ENCODE measurements at regions not wholly inside any gene's neighbourhood (a gene's known extent, or its start where the extent isn't known, plus 50 kb on each side); places are given as distances from the start of the nearest gene placed in this dataset.

- Histone ChIP-seq H3K36me3 (ENCODE audit: control insufficient read depth in 2 of 2, extremely low read depth in 1 of 2, insufficient read depth in 2 of 2, low read length in 2 of 2) (no peaks in the 10 kb centered on the region), H4K20me1 (ENCODE audit: control insufficient read depth, extremely low read depth, insufficient read depth, low read length) (no peaks in the 10 kb centered on the region), H2AFZ (ENCODE audit: control insufficient read depth, low read length) (no peak overlapping the region), H3K9me3 (ENCODE audit: control insufficient read depth, low read depth, low read length) (peaks cover 2% of the 10 kb centered on the region), H3K27ac (ENCODE audit: control insufficient read depth, insufficient read depth, low read length) (no peak overlapping the region), H3K27me3 (ENCODE audit: control insufficient read depth, extremely low read depth, insufficient read depth, low read length) (no peaks in the 10 kb centered on the region), H3K4me1 (ENCODE audit: control insufficient read depth, extremely low read depth, insufficient read depth, low read length) (no peaks in the 10 kb centered on the region), H3K9me1 (ENCODE audit: control insufficient read depth, extremely low read depth, insufficient read depth, low read length) (no peaks in the 10 kb centered on the region), H3K9ac (ENCODE audit: control insufficient read depth, extremely low read depth, insufficient read depth, low read length) (no peak overlapping the region), H3K79me2 (ENCODE audit: control insufficient read depth, insufficient read depth, low read length) (no peaks in the 10 kb centered on the region), H3K4me2 (ENCODE audit: control insufficient read depth, extremely low read depth, insufficient read depth, low read depth, low read length) (no peak overlapping the region), H3K4me3 (ENCODE audit: control insufficient read depth in 2 of 3, extremely low read depth in 1 of 3, insufficient read depth in 2 of 3, low read depth in 1 of 3, low read length in 3 of 3) (no peak overlapping the region)
- FAIRE-seq, result no peak
- no peak for DNase-seq (ENCODE audit: low read depth, low spot score)
- dilution Hi-C loops (cut with MboI; ENCODE audit: extremely low pct_ligation_motif_present, low sequenced_read_pairs), result no loop called here
- no peak for TF ChIP-seq EZH2 (IDR thresholded peaks at IDR 0.05; ENCODE audit: low read length)
- TF ChIP-seq, protein P1, sequence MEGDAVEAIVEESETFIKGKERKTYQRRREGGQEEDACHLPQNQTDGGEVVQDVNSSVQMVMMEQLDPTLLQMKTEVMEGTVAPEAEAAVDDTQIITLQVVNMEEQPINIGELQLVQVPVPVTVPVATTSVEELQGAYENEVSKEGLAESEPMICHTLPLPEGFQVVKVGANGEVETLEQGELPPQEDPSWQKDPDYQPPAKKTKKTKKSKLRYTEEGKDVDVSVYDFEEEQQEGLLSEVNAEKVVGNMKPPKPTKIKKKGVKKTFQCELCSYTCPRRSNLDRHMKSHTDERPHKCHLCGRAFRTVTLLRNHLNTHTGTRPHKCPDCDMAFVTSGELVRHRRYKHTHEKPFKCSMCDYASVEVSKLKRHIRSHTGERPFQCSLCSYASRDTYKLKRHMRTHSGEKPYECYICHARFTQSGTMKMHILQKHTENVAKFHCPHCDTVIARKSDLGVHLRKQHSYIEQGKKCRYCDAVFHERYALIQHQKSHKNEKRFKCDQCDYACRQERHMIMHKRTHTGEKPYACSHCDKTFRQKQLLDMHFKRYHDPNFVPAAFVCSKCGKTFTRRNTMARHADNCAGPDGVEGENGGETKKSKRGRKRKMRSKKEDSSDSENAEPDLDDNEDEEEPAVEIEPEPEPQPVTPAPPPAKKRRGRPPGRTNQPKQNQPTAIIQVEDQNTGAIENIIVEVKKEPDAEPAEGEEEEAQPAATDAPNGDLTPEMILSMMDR (optimal IDR thresholded peaks at IDR 0.05 in 1 of 3, IDR thresholded peaks at IDR 0.05 in 1 of 3, conservative IDR thresholded peaks at IDR 0.05 in 1 of 3; ENCODE audit: extremely low read depth in 1 of 3, insufficient read depth in 2 of 3, low read length in 3 of 3), result no peak
Observed at GRCh38 chr3:75042941-75043340, 428.5 kb upstream of the CNTN3 start.

- Histone ChIP-seq H3K4me2 (ENCODE audit: control insufficient read depth, extremely low read depth, insufficient read depth, low read depth, low read length) (no peak overlapping the region), H3K9me1 (ENCODE audit: control insufficient read depth, extremely low read depth, insufficient read depth, low read length) (no peaks in the 10 kb centered on the region), H3K9me3 (ENCODE audit: control insufficient read depth, low read depth, low read length) (peaks cover 2% of the 10 kb centered on the region), H3K27me3 (ENCODE audit: control insufficient read depth, extremely low read depth, insufficient read depth, low read length) (no peaks in the 10 kb centered on the region), H3K79me2 (ENCODE audit: control insufficient read depth, insufficient read depth, low read length) (no peaks in the 10 kb centered on the region), H3K36me3 (ENCODE audit: control insufficient read depth in 2 of 2, extremely low read depth in 1 of 2, insufficient read depth in 2 of 2, low read length in 2 of 2) (no peaks in the 10 kb centered on the region), H4K20me1 (ENCODE audit: control insufficient read depth, extremely low read depth, insufficient read depth, low read length) (no peaks in the 10 kb centered on the region), H3K4me3 (ENCODE audit: control insufficient read depth in 2 of 3, extremely low read depth in 1 of 3, insufficient read depth in 2 of 3, low read depth in 1 of 3, low read length in 3 of 3) (no peak overlapping the region), H3K9ac (ENCODE audit: control insufficient read depth, extremely low read depth, insufficient read depth, low read length) (no peak overlapping the region), H3K27ac (ENCODE audit: control insufficient read depth, insufficient read depth, low read length) (no peak overlapping the region), H3K4me1 (ENCODE audit: control insufficient read depth, extremely low read depth, insufficient read depth, low read length) (no peaks in the 10 kb centered on the region), H2AFZ (ENCODE audit: control insufficient read depth, low read length) (peak overlapping the region; percentile 68)
- TF ChIP-seq EZH2 (IDR thresholded peaks at IDR 0.05; ENCODE audit: low read length), result no peak
- TF ChIP-seq, protein P1 (optimal IDR thresholded peaks at IDR 0.05 in 1 of 3, IDR thresholded peaks at IDR 0.05 in 1 of 3, conservative IDR thresholded peaks at IDR 0.05 in 1 of 3; ENCODE audit: extremely low read depth in 1 of 3, insufficient read depth in 2 of 3, low read length in 3 of 3), result no peak
- dilution Hi-C loops (cut with MboI; ENCODE audit: extremely low pct_ligation_motif_present, low sequenced_read_pairs), result no loop called here
- peak; percentile 11 for DNase-seq (ENCODE audit: low read depth, low spot score)
- peak; percentile 13 for FAIRE-seq
Observed at GRCh38 chr3:75048650-75049049, 434.2 kb upstream of the CNTN3 start.

Data from keratinocyte (primary cell).